ENCODE measurements at regions not wholly inside any gene's neighbourhood (a gene's known extent, or its start where the extent isn't known, plus 50 kb on each side); places are given as distances from the start of the nearest gene placed in this dataset.

DNA sequence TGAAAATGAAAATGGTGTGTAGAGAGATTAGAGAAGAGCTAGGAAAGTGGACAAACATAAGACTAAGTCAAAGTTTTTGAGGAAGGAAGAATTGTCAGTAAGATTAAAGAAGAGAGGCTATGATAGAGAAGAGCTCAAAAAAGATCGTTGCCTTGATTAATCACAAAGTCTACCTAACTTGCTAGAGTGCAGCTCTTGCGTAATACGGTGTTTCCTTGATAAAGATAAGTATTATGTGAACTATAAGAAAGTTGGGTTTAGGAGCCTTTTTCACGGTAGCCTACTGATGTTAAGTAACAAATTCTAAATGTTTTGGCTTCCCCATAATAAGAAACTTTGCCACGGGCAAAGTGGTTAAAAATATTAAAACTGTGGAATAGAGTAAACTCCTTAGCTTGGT is 226.4 kb upstream of the NRXN1 start:
- Histone ChIP-seq H3K4me3 (no peak overlapping the region), H3K27me3 (no peaks in the 10 kb centered on the region), H3K9me3 (no peaks in the 10 kb centered on the region), H3K27ac (no peak overlapping the region), H3K4me1 (no peaks in the 10 kb centered on the region), H3K36me3 (no peaks in the 10 kb centered on the region)
- no peak for DNase-seq
- intact Hi-C loops (cut with DNase I; ENCODE audit: low total_unique reads) = no loop called here
- TF ChIP-seq, protein P1, sequence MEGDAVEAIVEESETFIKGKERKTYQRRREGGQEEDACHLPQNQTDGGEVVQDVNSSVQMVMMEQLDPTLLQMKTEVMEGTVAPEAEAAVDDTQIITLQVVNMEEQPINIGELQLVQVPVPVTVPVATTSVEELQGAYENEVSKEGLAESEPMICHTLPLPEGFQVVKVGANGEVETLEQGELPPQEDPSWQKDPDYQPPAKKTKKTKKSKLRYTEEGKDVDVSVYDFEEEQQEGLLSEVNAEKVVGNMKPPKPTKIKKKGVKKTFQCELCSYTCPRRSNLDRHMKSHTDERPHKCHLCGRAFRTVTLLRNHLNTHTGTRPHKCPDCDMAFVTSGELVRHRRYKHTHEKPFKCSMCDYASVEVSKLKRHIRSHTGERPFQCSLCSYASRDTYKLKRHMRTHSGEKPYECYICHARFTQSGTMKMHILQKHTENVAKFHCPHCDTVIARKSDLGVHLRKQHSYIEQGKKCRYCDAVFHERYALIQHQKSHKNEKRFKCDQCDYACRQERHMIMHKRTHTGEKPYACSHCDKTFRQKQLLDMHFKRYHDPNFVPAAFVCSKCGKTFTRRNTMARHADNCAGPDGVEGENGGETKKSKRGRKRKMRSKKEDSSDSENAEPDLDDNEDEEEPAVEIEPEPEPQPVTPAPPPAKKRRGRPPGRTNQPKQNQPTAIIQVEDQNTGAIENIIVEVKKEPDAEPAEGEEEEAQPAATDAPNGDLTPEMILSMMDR (IDR thresholded peaks at IDR 0.05) = no peak

DNA sequence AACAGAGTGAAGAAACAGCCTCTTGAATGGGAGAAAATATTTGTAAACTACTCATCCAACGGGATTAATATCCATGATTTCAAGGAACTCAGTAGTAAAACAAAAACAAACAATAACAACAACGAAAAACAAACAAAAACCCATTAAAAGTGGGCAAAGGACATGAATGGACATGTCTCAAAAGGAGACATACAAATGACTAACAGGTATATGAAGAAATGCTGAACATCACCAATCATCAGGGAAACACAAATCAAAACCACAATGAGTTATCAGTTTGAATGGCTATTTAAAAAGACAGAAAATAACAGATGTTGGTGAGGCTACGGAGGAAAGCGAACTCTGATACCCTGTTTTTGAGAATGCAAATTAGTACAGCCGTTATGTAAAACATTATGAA is 224.8 kb upstream of the NRXN1 start:
- TF ChIP-seq, protein P1 (IDR thresholded peaks at IDR 0.05) = no peak
- Histone ChIP-seq H3K4me3 (no peak overlapping the region), H3K27me3 (no peaks in the 10 kb centered on the region), H3K9me3 (no peaks in the 10 kb centered on the region), H3K4me1 (no peaks in the 10 kb centered on the region), H3K36me3 (no peaks in the 10 kb centered on the region), H3K27ac (no peak overlapping the region)
- no peak for DNase-seq
- intact Hi-C loops (cut with DNase I; ENCODE audit: low total_unique reads) = no loop called here

DNA sequence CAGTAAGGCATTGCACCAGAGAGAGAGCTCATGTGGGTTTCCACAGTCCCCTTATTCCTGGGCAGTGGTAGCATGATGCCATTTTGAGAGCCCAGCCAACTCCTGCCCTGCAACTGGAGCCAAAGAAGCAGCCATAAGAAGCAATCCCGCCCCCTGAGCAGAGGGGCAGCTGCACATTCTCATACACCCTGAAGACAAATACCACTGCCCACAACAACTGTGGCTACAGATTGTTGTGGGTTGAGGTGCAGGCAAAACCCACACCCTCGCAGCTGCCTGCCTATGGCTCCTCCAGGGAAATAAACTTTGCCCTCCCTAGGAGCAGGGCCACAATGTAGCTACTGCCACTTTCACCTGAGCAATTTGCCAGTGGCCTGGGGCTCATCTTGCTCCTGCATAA is 219.4 kb upstream of the NRXN1 start:
- Histone ChIP-seq H3K4me3 (no peak overlapping the region), H3K27ac (no peak overlapping the region), H3K27me3 (no peaks in the 10 kb centered on the region), H3K36me3 (no peaks in the 10 kb centered on the region), H3K9me3 (no peaks in the 10 kb centered on the region), H3K4me1 (no peaks in the 10 kb centered on the region)
- no peak for DNase-seq
- TF ChIP-seq, protein P1 (IDR thresholded peaks at IDR 0.05) = no peak
- intact Hi-C loops (cut with DNase I; ENCODE audit: low total_unique reads) = no loop called here

DNA sequence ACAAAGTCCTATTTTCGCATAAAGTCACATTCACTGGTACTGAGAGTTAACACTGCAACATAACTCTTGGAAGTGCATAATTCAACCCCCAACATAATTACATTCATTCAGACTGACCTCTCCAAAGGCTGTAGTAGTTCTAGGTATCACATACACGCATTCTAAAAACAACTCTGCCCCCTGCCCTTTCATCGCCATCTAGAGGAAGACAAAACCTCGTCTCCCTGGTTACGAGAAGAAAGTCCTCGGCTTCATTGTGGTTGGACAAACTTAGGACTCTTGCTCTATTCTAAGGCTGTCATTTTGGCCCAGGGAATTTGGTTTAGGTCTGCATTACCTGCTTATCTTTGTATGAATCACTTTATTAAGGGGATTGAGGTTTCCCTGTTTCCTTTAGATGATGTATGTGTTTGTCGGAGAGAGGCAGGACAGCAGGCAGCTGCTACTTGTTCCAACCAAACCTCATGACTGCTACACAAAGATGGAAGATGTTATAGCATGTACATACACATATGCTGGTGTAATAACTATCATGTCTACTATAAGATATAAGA is 215.4 kb upstream of the NRXN1 start:
- H3K27me3 ChIP-seq = no peaks in the 10 kb centered on the region
- H3K27ac ChIP-seq = no peak overlapping the region
- H3K4me1 ChIP-seq = no peaks in the 10 kb centered on the region
- no peaks in the 10 kb centered on the region for H3K9me3 ChIP-seq
- H3K36me3 ChIP-seq = no peaks in the 10 kb centered on the region
- no peak overlapping the region for H3K4me3 ChIP-seq
- TF ChIP-seq, protein P1 (IDR thresholded peaks at IDR 0.05) = no peak
- no peak for DNase-seq
- intact Hi-C loops (cut with DNase I; ENCODE audit: low total_unique reads) = no loop called here

DNA sequence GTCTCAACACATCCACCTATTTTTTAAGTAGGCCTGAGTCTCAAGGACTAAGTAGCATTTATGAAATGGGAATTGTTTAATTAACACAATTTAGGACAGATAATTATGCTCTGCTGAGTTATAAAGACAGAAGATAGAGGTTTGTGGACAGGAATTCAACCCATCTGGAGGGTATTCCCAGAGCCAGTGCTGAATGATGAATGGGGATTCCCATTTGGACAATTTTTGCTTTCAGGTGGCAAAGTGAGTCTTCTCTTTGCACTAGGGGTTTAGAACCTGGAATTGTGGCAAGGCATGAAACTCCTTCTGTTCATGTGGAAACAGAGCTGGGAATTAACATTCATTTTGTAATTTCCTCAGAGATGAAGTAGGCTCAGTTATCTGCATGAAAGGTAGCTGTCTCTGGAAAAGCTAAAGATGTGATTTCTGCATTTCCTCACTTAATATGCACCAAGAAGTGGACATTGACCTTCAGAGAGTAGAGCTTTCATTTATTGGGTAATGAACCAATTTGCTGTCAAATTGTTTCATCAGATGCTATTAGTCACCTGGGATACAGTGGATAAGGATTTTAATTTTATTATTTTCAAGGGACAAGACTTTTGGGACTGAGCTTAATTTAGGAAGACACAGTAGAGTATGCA is 212.1 kb upstream of the NRXN1 start:
- no peak for DNase-seq
- TF ChIP-seq, protein P1 (IDR thresholded peaks at IDR 0.05) = no peak
- intact Hi-C loops (cut with DNase I; ENCODE audit: low total_unique reads) = no loop called here
- Histone ChIP-seq H3K36me3 (no peaks in the 10 kb centered on the region), H3K27me3 (no peaks in the 10 kb centered on the region), H3K4me1 (no peaks in the 10 kb centered on the region), H3K27ac (no peak overlapping the region), H3K9me3 (no peaks in the 10 kb centered on the region), H3K4me3 (no peak overlapping the region)
